ENCODE measurements at regions not wholly inside any gene's neighbourhood (a gene's known extent, or its start where the extent isn't known, plus 50 kb on each side); places are given as distances from the start of the nearest gene placed in this dataset.

DNA sequence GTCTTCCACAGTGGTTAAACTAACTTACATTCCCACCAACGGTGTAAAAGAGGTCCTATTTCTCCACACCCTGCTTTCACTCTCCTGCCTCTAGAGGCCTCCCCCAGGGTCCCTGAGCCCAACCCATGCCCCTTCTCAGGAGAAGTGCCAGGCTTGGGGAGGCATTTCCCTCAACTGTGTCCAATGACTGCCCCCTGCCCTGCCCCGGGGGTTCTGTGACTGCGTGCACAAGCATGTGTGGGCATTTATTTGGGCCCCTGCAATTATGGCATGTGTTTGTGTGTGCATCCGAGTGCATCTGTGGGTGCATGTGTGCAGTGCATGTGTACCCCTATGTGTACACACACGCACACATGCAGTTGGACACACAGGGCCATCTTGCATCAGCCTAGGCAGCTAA, 57.3 kb downstream of the INHBB start:
- no peak overlapping the region for H3K4me3 ChIP-seq (replicated peaks in 1 of 4; ENCODE audit: control extremely low read depth in 1 of 4, insufficient read depth in 1 of 4, low read depth in 3 of 4, low read length in 4 of 4)
- no peak overlapping the region for H3K4me2 ChIP-seq (ENCODE audit: extremely low read depth, insufficient read depth, low read length)
- no peak overlapping the region for H3K27ac ChIP-seq (ENCODE audit: insufficient read depth, low read length)
- no peaks in the 10 kb centered on the region for H3K4me1 ChIP-seq (ENCODE audit: control insufficient read depth, extremely low read depth, insufficient read depth, low read length)
- no peaks in the 10 kb centered on the region for H3K9me3 ChIP-seq (ENCODE audit: control insufficient read depth, insufficient read depth, low read depth, low read length)
- H3K79me2 ChIP-seq (ENCODE audit: control insufficient read depth, insufficient read depth, low read length) = no peaks in the 10 kb centered on the region
- no peak overlapping the region for H2AFZ ChIP-seq (ENCODE audit: low read length)
- H4K20me1 ChIP-seq (ENCODE audit: control insufficient read depth, extremely low read depth, insufficient read depth, low read length) = no peaks in the 10 kb centered on the region
- DNase-seq (ENCODE audit: low read depth in 2 of 2) = no peak
- H3K27me3 ChIP-seq (ENCODE audit: control insufficient read depth, insufficient read depth, low read length) = peaks cover 9% of the 10 kb centered on the region
- H3K36me3 ChIP-seq (ENCODE audit: control insufficient read depth, insufficient read depth, low read length) = no peaks in the 10 kb centered on the region
- TF ChIP-seq CTCF (conservative IDR thresholded peaks at IDR 0.05 in 1 of 2, IDR thresholded peaks at IDR 0.05 in 1 of 2; ENCODE audit: low read depth in 1 of 2, low read length in 2 of 2) = no peak
- TF ChIP-seq EZH2 (IDR thresholded peaks at IDR 0.05; ENCODE audit: low read length, missing control alignments) = no peak
- H3K9ac ChIP-seq (ENCODE audit: insufficient read depth, low read length) = no peak overlapping the region

GRCh38 chr2:120403676-120404075, 57.7 kb downstream of the INHBB start:
- no peak for TF ChIP-seq CTCF (conservative IDR thresholded peaks at IDR 0.05 in 1 of 2, IDR thresholded peaks at IDR 0.05 in 1 of 2; ENCODE audit: low read depth in 1 of 2, low read length in 2 of 2)
- no peak for TF ChIP-seq EZH2 (IDR thresholded peaks at IDR 0.05; ENCODE audit: low read length, missing control alignments)

DNA sequence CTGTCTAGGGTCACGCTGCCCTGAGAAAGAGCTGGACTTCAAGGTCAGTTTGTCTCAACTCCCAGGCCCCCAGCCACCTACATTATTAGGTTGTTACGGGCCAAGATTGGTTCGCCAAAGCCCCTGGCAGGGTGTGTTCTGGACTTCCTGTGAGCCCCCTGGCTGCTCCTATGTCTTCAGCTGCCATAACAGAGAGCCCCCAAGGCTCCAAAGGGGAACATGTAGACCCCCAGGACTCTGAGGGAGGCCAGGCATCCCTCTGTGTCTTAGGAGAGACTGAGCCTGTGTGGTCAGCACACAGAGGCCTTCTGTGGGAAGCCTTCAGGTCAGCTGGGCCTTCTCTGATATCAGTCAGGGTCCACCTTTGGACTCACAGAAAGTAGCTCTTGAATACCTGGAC, 58.3 kb downstream of the INHBB start:
- no peaks in the 10 kb centered on the region for H3K79me2 ChIP-seq (ENCODE audit: control insufficient read depth, insufficient read depth, low read length)
- peaks cover 9% of the 10 kb centered on the region for H3K27me3 ChIP-seq (ENCODE audit: control insufficient read depth, insufficient read depth, low read length)
- no peak overlapping the region for H3K9ac ChIP-seq (ENCODE audit: insufficient read depth, low read length)
- H3K4me2 ChIP-seq (ENCODE audit: extremely low read depth, insufficient read depth, low read length) = no peak overlapping the region
- H2AFZ ChIP-seq (ENCODE audit: low read length) = no peak overlapping the region
- TF ChIP-seq EZH2 (IDR thresholded peaks at IDR 0.05; ENCODE audit: low read length, missing control alignments) (no peak), CTCF (conservative IDR thresholded peaks at IDR 0.05 in 1 of 2, IDR thresholded peaks at IDR 0.05 in 1 of 2; ENCODE audit: low read depth in 1 of 2, low read length in 2 of 2) (no peak)
- no peak for DNase-seq (ENCODE audit: low read depth in 2 of 2)
- H4K20me1 ChIP-seq (ENCODE audit: control insufficient read depth, extremely low read depth, insufficient read depth, low read length) = no peaks in the 10 kb centered on the region
- H3K27ac ChIP-seq (ENCODE audit: insufficient read depth, low read length) = no peak overlapping the region
- no peaks in the 10 kb centered on the region for H3K36me3 ChIP-seq (ENCODE audit: control insufficient read depth, insufficient read depth, low read length)
- no peaks in the 10 kb centered on the region for H3K4me1 ChIP-seq (ENCODE audit: control insufficient read depth, extremely low read depth, insufficient read depth, low read length)
- H3K9me3 ChIP-seq (ENCODE audit: control insufficient read depth, insufficient read depth, low read depth, low read length) = no peaks in the 10 kb centered on the region
- no peak overlapping the region for H3K4me3 ChIP-seq (replicated peaks in 1 of 4; ENCODE audit: control extremely low read depth in 1 of 4, insufficient read depth in 1 of 4, low read depth in 3 of 4, low read length in 4 of 4)

More at GRCh38 chr2:120403676-120404075, 57.7 kb downstream of the INHBB start:
- Histone ChIP-seq H3K9me3 (ENCODE audit: control insufficient read depth, insufficient read depth, low read depth, low read length) (no peaks in the 10 kb centered on the region), H3K4me3 (replicated peaks in 1 of 4; ENCODE audit: control extremely low read depth in 1 of 4, insufficient read depth in 1 of 4, low read depth in 3 of 4, low read length in 4 of 4) (no peak overlapping the region), H3K27ac (ENCODE audit: insufficient read depth, low read length) (no peak overlapping the region), H2AFZ (ENCODE audit: low read length) (no peak overlapping the region), H3K4me2 (ENCODE audit: extremely low read depth, insufficient read depth, low read length) (no peak overlapping the region), H3K9ac (ENCODE audit: insufficient read depth, low read length) (no peak overlapping the region), H3K79me2 (ENCODE audit: control insufficient read depth, insufficient read depth, low read length) (no peaks in the 10 kb centered on the region), H3K4me1 (ENCODE audit: control insufficient read depth, extremely low read depth, insufficient read depth, low read length) (no peaks in the 10 kb centered on the region), H3K27me3 (ENCODE audit: control insufficient read depth, insufficient read depth, low read length) (peaks cover 9% of the 10 kb centered on the region), H3K36me3 (ENCODE audit: control insufficient read depth, insufficient read depth, low read length) (no peaks in the 10 kb centered on the region), H4K20me1 (ENCODE audit: control insufficient read depth, extremely low read depth, insufficient read depth, low read length) (no peaks in the 10 kb centered on the region)
- DNase-seq (ENCODE audit: low read depth in 2 of 2) = no peak
